Iris pigment epithelial cell (primary cell): ENCODE measurements at regions not wholly inside any gene's neighbourhood (a gene's known extent, or its start where the extent isn't known, plus 50 kb on each side); places are given as distances from the start of the nearest gene placed in this dataset.
A peak's percentile ranks its signal among the peaks of the same experiment; 100 is the strongest.
"Not testable (repeated sequence)": the region's sequence is repeated elsewhere in the genome, so short reads cannot be mapped to it uniquely, and the experiment has no call there.

Source experiments
- DNase-seq: peaks from one replicate; pipeline ENCODE4 v3.0.0-alpha.2; 2011; ENCODE audit warnings: low read depth

DNA sequence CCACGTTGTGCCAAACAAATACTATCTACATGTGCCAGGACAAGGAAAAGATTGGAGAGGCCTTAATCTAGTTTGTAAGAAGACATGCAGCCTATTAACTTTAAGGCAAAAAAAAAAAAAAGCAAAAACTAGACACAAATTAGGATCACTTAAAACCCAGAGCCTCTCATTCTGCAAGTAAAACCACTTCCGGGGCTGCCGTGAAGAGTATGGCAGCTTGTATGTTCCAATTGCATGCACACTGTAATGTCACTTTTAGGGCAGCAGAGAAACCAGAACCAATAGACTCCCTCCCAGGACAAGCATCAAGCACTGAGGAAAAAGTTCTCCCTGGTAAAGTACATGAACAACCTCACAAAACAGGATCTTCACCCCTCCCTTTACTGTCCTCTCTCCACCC is 70.6 kb downstream of the RSL24D1 start:
- DNase-seq = no peak

- DNase-seq = no peak
These were observed 72.1 kb downstream of the RSL24D1 start for GRCh38 chr15:55124616-55125015.

DNA sequence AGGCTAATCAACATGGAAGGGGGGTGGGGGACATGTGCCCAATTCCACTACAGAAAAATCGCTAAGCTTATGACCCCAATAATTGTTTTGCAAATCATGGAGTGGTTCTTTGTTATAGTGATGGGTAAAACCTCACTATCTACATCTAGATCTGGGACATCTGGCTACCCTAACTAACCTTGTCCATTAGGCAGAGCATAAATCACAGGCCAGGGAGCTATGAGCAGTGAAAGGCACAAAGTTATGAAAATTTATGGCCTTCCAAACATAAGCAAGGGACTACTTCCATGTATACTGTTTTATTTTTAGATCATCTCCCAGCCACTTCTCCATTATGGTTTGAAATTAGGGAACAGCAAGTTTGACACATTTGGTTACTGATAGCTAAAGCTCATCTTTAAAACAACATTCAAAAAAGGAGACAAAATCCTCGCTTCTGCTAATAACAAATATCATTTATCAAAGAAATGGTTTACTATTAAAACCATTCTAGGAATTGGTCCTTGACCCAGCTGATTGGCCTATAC is 78.3 kb downstream of the RSL24D1 start:
- no peak for DNase-seq

GRCh38 chr15:55116636-55117035 is 80.1 kb downstream of the RSL24D1 start:
- no peak for DNase-seq

DNA sequence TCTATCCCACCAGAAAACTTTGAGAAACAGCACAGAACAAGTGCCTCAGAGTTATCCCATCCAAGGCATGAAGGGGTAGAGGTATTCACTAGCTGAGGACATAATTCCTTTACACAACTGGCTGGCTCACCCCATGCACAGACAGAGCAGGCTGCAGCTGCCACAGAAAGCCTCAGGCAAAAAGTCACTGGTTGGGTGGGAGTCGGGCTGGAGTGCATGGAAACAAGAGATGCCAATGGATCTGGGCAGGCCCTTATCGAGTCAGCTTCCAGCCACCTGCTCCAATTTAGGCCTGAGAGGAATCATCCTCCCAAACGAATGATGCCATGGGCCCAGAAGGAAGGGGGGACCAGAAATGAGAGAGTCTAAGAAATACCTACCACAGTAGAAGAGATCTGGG is 83.0 kb downstream of the RSL24D1 start:
- DNase-seq = no peak

DNA sequence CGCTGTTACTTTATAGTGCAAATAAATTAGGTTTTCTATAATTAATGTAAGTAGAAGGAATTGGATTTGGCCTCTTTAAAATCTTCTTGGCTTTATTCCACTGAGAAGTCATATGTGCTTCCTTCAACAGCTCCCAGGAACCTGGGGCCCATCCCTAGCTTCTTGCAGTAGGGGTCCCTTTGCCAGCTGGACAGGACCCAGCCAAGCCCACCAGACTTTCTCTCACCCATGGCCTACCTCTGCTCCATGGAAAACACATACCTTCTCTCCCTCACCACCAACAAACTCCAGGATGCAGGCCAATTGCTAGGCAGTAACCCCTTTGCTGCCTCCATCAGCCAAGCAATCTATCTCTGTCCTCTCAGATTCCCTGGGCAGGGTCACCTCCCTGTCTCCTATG is 84.0 kb downstream of the RSL24D1 start:
- DNase-seq = no peak

GRCh38 chr15:55110446-55110845 is 86.3 kb downstream of the RSL24D1 start:
- no peak for DNase-seq

GRCh38 chr15:55108858-55109518 is 87.8 kb downstream of the RSL24D1 start:
- DNase-seq = peak; percentile 43

DNA sequence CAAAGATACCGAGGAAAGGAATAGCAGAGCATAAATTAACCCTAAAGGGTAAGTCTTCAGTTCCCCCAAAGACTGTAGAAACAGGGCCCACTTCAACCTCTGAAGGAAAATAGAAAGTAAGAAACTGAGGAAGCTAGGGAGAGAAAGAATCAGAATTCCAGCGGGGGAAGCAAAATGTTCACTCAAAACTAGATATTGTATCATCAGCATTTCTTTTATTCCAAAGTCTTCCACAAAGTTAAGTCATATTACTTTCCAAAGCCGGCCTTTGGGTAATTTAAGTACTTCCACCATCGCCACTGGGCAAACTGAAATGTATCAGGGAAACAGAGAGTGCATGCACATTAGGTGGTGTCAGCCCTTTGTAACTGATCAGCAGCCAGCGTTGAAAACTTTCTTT is 88.3 kb downstream of the RSL24D1 start:
- DNase-seq = no peak

DNA sequence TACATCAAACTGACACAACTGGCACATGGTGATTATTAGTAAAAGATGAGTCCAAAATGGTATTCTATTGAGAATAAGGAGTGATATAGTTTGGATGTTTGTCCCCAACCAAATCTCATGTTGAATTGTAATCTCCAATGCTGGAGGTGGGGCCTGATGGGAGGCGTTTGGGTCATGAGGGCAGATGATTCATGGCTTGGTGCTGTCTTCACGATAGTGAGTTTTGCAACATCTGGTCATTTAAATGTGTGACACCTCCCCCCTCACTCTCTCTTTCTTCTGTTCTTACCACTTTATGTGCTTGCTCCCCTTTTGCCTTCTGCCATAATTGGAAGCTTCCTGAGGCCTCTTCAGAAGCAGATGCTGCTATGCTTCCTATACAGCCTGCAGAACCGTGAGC is 90.6 kb downstream of the RSL24D1 start:
- peak; percentile 4 for DNase-seq

DNA sequence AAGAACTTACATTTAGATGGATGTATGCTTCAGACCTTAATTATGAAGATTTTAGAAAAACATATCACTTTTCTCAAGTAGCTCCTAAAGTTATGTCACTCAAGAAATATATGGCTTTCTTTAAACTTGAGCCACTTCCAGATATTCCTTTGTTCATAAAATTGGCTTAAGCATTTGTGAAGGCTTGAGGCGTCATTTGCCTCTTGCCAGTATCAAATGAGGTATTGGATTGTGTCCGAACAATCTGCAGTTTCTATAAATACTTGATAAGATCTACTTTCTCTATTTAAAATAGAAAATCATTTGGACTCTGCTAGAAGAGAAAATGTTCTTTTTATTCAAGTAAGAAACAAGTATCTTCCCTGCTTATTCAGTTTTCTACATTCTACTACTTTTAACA is 102.6 kb downstream of the RSL24D1 start:
- no peak for DNase-seq

DNA sequence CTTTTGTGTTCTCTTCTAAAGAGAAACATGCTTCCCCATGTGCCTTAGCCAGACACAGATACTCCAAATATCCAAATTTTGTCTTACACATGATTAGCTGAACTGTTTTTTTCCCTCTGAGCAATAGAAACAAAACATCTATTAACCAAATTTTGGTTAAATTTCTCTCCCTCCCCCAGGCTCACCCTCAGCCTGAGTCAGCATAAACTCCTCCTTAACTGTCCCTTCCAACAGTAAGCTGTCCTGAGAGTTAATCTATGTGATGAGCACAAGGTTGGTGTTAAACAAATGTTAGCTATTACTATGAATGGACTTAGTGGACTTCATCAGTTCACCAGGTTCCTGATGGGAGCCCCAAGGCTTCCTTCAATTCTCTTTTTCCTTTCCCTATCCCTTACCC is 108.5 kb downstream of the RSL24D1 start:
- DNase-seq = no peak

DNA sequence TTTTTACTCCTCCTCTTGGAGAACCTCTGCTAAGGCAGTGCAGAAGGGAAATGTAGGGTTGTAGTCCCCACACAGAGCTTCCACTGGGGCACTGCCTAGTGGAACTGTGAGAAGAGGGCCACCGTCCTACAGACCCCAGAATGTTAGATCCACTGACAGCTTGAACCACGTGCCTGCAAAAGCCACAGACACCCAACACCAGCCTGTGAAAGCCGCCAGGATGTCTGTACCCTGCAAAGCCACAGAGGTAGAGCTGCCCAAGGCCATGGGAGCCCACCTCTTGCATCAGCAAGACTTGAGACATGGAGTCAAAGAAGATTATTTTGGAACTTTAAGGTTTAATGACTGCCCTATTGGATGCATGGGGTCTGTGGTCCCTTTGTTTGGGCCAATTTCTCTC is 112.1 kb downstream of the RSL24D1 start:
- no peak for DNase-seq

DNA sequence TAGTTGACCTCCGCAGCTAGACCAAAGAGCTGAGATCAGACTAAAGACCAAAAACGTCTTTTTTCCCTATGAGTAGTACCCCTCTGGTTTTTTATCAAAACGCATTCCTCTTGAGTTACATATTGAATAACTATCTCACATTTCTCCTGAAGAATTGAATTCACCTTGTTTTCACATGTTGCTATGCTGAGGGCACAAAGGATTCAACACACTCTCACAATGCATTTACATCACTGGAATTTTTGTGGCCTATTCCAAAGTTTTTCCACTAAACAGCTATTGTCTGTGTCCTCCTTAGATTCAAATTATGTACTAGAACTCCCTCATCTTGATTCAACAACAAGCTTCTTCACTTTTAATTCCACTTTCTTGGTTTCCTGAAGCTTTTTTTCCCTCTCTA is 112.5 kb downstream of the RSL24D1 start:
- DNase-seq = no peak

DNA sequence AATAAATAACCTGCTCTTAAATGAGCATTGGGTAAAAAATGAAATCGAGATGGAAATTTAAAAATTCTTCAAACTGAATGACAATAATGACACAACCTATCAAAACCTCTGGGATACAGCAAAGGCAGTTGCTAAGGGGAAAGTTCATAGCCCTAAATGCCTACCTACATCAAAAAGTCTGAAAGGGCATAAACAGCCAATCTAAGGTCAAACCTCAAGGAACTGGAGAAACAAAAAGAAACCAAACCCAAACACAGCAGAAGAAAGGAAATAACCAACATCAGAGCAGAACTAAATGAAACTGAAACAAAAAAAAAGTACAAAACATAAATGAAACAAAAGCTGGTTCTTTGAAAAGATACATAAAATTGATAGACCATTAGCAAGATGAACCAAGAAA is 119.7 kb downstream of the RSL24D1 start:
- DNase-seq = not testable (repeated sequence)

DNA sequence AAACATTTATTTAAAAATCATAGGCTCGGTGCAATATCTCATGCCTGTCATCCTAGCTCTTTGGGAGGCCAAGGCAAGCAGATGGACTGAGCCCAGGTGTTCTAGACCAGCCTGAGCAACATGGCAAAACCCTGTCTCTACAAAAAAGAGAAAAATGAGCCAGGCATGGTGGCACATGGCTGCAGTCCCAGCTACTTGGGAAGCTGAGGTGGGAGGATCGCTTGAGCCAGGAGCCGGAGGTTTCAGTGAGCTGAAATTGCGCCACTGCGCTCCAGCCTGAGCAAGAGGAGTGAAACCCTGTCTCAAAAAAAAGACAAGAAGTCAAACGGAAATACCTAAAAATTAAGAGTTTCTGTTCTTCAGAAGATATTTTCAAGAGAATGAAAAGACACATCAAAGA is 122.3 kb downstream of the RSL24D1 start:
- DNase-seq = no peak

- DNase-seq = not testable (repeated sequence)
These were observed 132.8 kb downstream of the RSL24D1 start for GRCh38 chr15:55063970-55064369.

- DNase-seq = no peak
These were observed 135.9 kb downstream of the RSL24D1 start for GRCh38 chr15:55060836-55061235.

DNA sequence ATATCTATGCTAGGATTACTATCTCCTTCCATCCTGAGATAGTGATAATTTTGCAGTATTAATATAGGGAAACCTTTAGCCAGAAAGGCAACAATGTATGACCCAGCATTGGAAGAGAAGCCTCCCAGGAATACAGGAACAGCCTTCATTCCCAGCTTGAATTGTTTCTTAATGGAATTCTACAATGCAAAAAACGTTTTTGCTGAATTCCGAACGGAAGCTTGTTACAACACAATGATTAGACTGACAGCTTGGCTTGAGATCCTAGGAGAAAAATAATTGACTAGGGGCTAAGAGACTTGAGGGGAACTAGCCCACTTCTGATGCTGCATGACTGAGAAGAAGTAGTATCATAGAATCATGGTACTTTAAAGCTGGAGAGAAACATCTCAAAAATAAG is 140.2 kb downstream of the RSL24D1 start:
- DNase-seq = no peak

DNA sequence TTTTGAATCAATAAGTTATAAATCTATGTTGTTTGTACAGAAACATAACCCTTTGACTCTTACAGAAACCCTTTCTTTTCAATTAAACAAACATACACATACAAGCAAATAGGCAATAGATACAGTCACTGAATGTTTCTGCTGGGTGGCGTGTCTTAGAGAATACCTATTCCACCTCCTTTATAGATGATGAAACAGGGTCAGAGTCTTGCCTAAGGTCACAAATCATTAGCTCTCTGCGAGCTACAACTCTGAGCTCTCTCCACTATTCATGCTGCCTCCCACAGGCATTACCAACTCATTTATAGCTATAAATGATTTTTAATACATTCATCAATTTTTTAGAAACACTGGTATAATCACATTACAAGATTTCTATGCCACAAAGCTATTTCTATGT is 152.6 kb downstream of the RSL24D1 start:
- no peak for DNase-seq

DNA sequence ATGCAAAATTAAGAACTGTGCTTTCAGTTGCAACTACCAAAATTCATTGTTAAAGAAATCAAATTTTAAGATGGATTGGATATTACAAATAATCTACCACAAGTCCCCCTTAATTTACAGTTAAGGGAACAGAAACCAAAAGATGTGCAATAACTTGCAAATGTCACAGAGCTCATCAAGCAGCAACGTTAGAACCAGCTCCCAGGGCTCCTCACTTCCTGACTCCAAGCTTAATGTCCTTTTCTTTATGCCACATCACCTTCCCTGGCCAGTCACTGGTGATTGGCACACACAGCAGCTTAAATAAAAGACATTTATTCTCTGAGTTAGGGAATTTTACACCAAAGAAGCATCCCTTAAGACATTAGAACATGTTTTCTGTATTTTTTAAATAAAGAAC is 159.7 kb downstream of the RSL24D1 start:
- no peak for DNase-seq

GRCh38 chr15:55035749-55036148 is 161.0 kb downstream of the RSL24D1 start:
- no peak for DNase-seq

DNA sequence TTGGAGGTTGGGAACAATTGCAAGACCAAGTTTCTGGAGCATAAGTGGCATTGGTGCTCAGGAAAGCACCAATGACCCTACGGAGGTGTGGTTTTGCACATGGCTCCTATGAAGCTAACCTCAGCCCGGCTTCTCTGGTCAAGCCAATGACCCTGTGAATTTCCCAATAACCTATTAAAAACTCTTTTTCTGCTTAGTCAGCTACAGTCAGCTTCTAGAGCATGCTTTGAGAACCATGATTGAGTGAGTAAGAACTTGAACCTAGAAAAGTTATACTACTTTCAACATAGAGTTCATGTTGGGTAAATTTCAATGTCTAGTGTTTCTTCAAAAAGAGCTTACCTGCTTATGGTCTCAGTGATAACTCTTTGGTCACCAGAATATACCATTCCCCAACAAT is 163.2 kb downstream of the RSL24D1 start:
- no peak for DNase-seq

DNA sequence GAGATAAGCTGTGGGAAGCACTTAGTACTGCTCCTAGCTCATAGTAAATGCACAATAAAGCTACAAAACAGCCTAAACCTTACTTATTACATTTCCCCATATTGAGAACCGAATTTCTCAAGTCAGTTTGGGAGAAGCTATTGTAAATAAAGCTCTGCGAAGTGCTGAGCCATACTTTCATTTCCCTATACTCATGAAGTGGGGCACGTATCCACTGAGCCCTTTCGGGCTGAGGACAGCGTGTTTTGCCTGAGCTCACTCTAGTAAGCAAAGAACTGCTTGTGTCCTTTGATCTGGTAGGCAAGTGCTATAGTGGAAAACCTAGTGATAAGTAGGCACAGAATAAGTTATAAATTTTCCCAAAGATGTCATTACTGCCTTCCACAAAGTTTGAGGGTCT is 165.0 kb downstream of the RSL24D1 start:
- DNase-seq = no peak
